ENCODE measurements at regions not wholly inside any gene's neighbourhood (a gene's known extent, or its start where the extent isn't known, plus 50 kb on each side); places are given as distances from the start of the nearest gene placed in this dataset.

DNA sequence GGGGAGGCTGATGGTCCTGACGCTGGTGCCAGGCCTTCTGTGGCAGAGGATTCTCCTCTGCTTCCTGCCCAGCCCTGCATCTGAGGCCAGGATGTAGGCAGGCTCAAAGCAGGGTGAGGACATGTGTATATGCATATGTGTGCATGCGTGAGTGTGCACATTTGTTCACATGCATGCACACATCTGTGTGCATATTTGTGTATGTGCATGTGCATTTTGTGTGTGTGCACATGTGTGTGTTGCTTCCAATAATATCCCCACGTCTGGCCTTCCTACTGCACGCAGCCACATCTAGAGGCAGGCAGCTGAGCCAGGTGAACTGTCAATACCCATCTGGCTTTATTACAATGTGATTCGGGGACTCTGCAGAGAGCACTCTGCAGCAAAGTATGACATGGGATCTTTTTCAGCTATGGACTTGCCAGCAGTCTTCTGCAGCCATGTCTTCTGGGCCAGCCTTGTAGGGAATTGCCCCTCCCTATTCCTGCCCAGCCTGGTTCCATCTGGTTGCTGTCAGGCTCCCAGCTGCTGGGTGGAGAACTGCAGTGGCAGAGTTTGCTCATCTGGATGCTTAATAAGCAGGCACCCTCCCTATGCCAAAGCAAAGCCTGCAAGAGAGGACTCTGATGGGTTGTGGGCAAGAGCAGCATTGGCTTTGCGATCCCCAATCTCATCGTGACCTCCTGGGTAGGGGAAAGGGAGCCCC lies 140.7 kb downstream of the PFKFB3 start:
- H3K27me3 ChIP-seq = no peaks in the 10 kb centered on the region
- no peaks in the 10 kb centered on the region for H3K9me3 ChIP-seq
- H3K36me3 ChIP-seq = no peaks in the 10 kb centered on the region
- no peak for DNase-seq
- ATAC-seq = no peak
- H3K27ac ChIP-seq = no peak overlapping the region
- H3K4me3 ChIP-seq = no peak overlapping the region
- intact Hi-C loops (cut with DNase I) = no loop called here
- TF ChIP-seq, protein P1, sequence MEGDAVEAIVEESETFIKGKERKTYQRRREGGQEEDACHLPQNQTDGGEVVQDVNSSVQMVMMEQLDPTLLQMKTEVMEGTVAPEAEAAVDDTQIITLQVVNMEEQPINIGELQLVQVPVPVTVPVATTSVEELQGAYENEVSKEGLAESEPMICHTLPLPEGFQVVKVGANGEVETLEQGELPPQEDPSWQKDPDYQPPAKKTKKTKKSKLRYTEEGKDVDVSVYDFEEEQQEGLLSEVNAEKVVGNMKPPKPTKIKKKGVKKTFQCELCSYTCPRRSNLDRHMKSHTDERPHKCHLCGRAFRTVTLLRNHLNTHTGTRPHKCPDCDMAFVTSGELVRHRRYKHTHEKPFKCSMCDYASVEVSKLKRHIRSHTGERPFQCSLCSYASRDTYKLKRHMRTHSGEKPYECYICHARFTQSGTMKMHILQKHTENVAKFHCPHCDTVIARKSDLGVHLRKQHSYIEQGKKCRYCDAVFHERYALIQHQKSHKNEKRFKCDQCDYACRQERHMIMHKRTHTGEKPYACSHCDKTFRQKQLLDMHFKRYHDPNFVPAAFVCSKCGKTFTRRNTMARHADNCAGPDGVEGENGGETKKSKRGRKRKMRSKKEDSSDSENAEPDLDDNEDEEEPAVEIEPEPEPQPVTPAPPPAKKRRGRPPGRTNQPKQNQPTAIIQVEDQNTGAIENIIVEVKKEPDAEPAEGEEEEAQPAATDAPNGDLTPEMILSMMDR (IDR thresholded peaks at IDR 0.05) = no peak
- peaks cover 19% of the 10 kb centered on the region for H3K4me1 ChIP-seq

DNA sequence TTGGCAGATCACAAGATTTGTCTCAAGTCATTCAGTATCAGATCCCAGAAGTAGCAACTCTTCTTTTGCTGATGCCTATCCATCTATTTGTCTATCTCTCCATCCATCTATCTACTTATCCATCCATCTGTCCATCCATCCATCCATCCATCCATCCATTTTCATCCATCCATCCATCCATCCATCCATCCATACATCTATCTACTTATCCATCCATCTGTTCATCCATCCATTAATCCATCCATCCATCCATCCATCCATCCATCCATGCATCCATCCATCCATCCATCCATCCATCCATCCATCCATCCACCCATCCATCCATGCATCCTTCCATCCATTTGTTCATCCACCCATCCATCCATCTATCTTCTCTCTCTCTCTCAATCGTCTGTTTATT lies 142.7 kb downstream of the PFKFB3 start:
- intact Hi-C loops (cut with DNase I) = no loop called here
- no peak overlapping the region for H3K4me3 ChIP-seq
- ATAC-seq (no peak), DNase-seq (no peak)
- no peaks in the 10 kb centered on the region for H3K27me3 ChIP-seq
- TF ChIP-seq, protein P1 (IDR thresholded peaks at IDR 0.05) = no peak
- peaks cover 23% of the 10 kb centered on the region for H3K4me1 ChIP-seq
- H3K27ac ChIP-seq = no peak overlapping the region
- H3K9me3 ChIP-seq = no peaks in the 10 kb centered on the region
- no peaks in the 10 kb centered on the region for H3K36me3 ChIP-seq

DNA sequence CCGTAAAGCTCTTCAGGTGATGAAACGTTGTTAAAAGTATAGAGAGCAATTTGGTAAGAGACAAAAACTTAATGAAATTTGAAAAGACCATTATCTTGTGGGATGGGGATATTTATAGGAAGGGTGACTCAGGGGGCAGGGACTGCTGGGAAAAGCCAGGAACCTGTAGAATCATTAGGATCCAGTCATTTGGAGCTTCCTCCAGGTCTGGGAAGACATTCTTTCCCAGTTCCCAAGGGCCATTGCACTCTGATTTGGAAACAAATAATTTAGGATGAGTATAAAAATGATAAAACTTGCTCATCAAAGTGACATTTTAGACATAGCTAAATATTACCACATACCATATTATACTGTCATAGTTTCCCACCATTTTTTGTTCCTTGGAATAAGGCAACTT lies 143.9 kb downstream of the PFKFB3 start:
- H3K4me1 ChIP-seq = peaks cover 23% of the 10 kb centered on the region
- no peaks in the 10 kb centered on the region for H3K36me3 ChIP-seq
- TF ChIP-seq, protein P1 (IDR thresholded peaks at IDR 0.05) = no peak
- no peaks in the 10 kb centered on the region for H3K9me3 ChIP-seq
- H3K27ac ChIP-seq = no peak overlapping the region
- ATAC-seq (no peak), DNase-seq (no peak)
- no peaks in the 10 kb centered on the region for H3K27me3 ChIP-seq
- no peak overlapping the region for H3K4me3 ChIP-seq
- intact Hi-C loops (cut with DNase I) = no loop called here

DNA sequence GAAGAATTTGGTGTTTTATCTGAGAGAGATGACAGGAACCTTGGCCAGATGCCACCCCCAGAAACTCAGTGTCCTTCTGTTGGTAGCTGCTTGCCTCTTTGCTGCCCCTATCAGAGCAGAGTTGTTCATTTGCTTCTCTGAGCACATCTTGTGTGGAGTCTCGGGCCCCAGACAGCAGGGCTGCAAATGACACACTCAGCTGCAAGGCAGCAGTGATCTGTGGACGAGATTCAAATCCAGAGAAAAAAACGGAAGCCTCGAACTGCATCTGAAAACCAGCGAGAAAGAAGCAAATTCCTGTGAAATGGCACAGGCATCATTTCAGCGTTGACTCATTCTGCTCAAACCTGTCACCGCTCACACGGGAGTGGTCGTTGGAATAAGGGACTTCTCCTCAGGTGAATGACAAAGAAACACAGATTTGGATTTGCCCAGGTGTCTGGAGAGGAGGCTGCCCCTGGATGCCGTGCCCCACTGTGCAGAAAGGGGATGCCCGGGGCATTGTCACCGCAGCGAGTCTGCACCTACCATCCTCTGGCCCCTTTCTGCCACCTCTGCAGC lies 144.7 kb downstream of the PFKFB3 start:
- Histone ChIP-seq H3K27me3 (no peaks in the 10 kb centered on the region), H3K27ac (peak overlapping the region; percentile 53), H3K9me3 (no peaks in the 10 kb centered on the region), H3K4me1 (peaks cover 23% of the 10 kb centered on the region), H3K36me3 (no peaks in the 10 kb centered on the region), H3K4me3 (no peak overlapping the region)
- no peak for DNase-seq
- intact Hi-C loops (cut with DNase I) = no loop called here
- ATAC-seq = no peak
- TF ChIP-seq, protein P1 (IDR thresholded peaks at IDR 0.05) = no peak

DNA sequence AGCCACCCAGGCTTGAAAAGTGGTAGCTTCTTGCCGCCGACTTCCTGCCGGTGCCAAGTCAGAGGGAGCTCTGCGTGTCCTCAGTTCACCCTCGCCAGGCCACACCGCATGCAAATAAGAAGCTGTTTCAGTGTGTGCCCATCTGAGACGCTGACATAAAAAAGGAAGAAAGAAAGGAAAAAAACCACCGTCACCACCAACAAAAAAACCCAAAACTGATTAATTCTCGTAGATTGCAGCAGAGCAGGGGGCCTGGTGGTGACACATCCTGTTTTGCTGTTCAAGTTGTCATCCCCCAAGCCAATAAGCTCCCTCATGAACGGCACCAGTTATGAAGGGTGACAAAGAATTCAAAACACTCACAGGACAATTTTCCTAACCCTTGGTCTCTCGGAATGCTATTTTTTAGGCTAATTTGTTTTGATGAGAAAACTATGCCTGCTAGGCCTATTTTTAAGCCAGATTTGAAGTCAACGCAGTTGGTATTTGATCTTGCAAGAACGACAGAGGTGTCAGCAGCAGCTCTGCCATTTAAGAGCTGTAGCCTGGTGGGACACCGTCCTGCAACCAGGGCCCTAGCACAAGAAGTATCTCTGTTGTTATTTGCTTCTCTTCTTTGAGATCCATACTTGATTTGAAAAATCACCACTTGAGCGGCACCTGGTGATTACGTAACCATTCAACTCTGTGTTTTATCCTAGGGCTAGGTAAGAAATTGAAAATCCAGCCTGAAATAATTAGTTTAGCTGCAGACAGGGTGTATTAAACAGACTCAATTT lies 145.6 kb downstream of the PFKFB3 start:
- ATAC-seq (peak; percentile 84), DNase-seq (peak; percentile 74)
- Histone ChIP-seq H3K4me3 (no peak overlapping the region), H3K27me3 (no peaks in the 10 kb centered on the region), H3K27ac (peak overlapping the region; percentile 53), H3K36me3 (no peaks in the 10 kb centered on the region), H3K4me1 (peaks cover 23% of the 10 kb centered on the region), H3K9me3 (no peaks in the 10 kb centered on the region)
- intact Hi-C loops (cut with DNase I) = no loop called here
- TF ChIP-seq, protein P1 (IDR thresholded peaks at IDR 0.05) = no peak
